H4 (cell line): ENCODE measurements at regions not wholly inside any gene's neighbourhood (a gene's known extent, or its start where the extent isn't known, plus 50 kb on each side); places are given as distances from the start of the nearest gene placed in this dataset.

Experiments
- DNase-seq: peaks from one replicate; pipeline ENCODE4 v3.0.0-alpha.2; 2015; ENCODE audit warnings: low spot score

- no peak for DNase-seq
Observed at GRCh38 chr4:28221536-28221935, 1360.9 kb downstream of the STIM2 start.

- peak; percentile 61 for DNase-seq
Observed at GRCh38 chr4:28225050-28225449, 1364.4 kb downstream of the STIM2 start.

- no peak for DNase-seq
Observed at GRCh38 chr4:28225689-28226353, 1365.2 kb downstream of the STIM2 start.

- no peak for DNase-seq
Observed at GRCh38 chr4:28226962-28227361, 1366.3 kb downstream of the STIM2 start.

GRCh38 chr4:28227764-28228163 lies 1367.1 kb downstream of the STIM2 start:
- DNase-seq: no peak

GRCh38 chr4:28228561-28229491 lies 1368.2 kb downstream of the STIM2 start:
- DNase-seq: peak; percentile 53

GRCh38 chr4:28232376-28232775 lies 1371.7 kb downstream of the STIM2 start:
- DNase-seq: no peak

- no peak for DNase-seq
Observed at GRCh38 chr4:28232951-28233350, 1372.3 kb downstream of the STIM2 start.

- no peak for DNase-seq
Observed at GRCh38 chr4:28233724-28234123, 1373.1 kb downstream of the STIM2 start.

GRCh38 chr4:28238876-28239275 lies 1378.2 kb downstream of the STIM2 start:
- no peak for DNase-seq

- no peak for DNase-seq
Observed at GRCh38 chr4:28241021-28241420, 1380.4 kb downstream of the STIM2 start.

GRCh38 chr4:28247805-28248204 lies 1387.2 kb downstream of the STIM2 start:
- no peak for DNase-seq

- DNase-seq: no peak
Observed at GRCh38 chr4:28248269-28248668, 1387.6 kb downstream of the STIM2 start.

- no peak for DNase-seq
Observed at GRCh38 chr4:28250646-28251045, 1390.0 kb downstream of the STIM2 start.

GRCh38 chr4:28251831-28252230 lies 1391.2 kb downstream of the STIM2 start:
- no peak for DNase-seq

GRCh38 chr4:28254003-28254402 lies 1393.4 kb downstream of the STIM2 start:
- DNase-seq: no peak

GRCh38 chr4:28256295-28256694 lies 1395.7 kb downstream of the STIM2 start:
- no peak for DNase-seq

- DNase-seq: no peak
Observed at GRCh38 chr4:28259951-28260350, 1399.3 kb downstream of the STIM2 start.

GRCh38 chr4:28267166-28267565 lies 1406.5 kb downstream of the STIM2 start:
- DNase-seq: no peak

- DNase-seq: peak; percentile 32
Observed at GRCh38 chr4:28269426-28269825, 1408.8 kb downstream of the STIM2 start.

- DNase-seq: no peak
Observed at GRCh38 chr4:28277931-28278330, 1417.3 kb downstream of the STIM2 start.

- no peak for DNase-seq
Observed at GRCh38 chr4:28278676-28279075, 1418.0 kb downstream of the STIM2 start.

- no peak for DNase-seq
Observed at GRCh38 chr4:28279249-28279648, 1418.6 kb downstream of the STIM2 start.
